SK-N-SH (cell line): ENCODE measurements at regions not wholly inside any gene's neighbourhood (a gene's known extent, or its start where the extent isn't known, plus 50 kb on each side); places are given as distances from the start of the nearest gene placed in this dataset.

Source experiments
- CHD2 ChIP-seq: fragments of 150-350 bp; IDR thresholded peaks from 2 replicates; pipeline ENCODE4 v1.6.1; 2018; ENCODE audit warnings: low read length; ENCODE audit not compliant: partially characterized antibody
- CTCF ChIP-seq: fragments of 200-600 bp; sonication (generic); IDR thresholded peaks from 2 replicates; pipeline ENCODE4 v1.6.1; 2017; ENCODE audit warnings: antibody characterized with exemption, mild to moderate bottlenecking, moderate library complexity
- FOXM1 ChIP-seq: IDR thresholded peaks from 2 replicates; pipeline ENCODE4 v1.4.0; 2012; ENCODE audit warnings: low read depth, mild to moderate bottlenecking
- MAX ChIP-seq: IDR thresholded peaks from 2 replicates; pipeline ENCODE4 v1.4.0; 2012; ENCODE audit warnings: low read depth
- TAF1 ChIP-seq: IDR thresholded peaks from 2 replicates; pipeline ENCODE4 v1.6.1; 2012; ENCODE audit warnings: low read depth, mild to moderate bottlenecking, low read length, moderate library complexity, borderline replicate concordance
- USF2 ChIP-seq: fragments of 150-350 bp; IDR thresholded peaks from 2 replicates; pipeline ENCODE4 v1.6.1; 2017; ENCODE audit warnings: antibody characterized with exemption, low read length, low read depth, borderline replicate concordance

GRCh38 chr2:204199357-204199756, 262.8 kb downstream of the ICOS start:
- TF ChIP-seq CTCF (no peak), TAF1 (no peak), CHD2 (no peak), MAX (no peak), FOXM1 (no peak), USF2 (no peak)
